Endothelial cell of umbilical vein (primary cell): ENCODE measurements at regions not wholly inside any gene's neighbourhood (a gene's known extent, or its start where the extent isn't known, plus 50 kb on each side); places are given as distances from the start of the nearest gene placed in this dataset.

Experiments
- BruUV-seq: library from RNA; stranded (reverse); fragments of 400-500 nt; replicated peaks from 2 replicates; lab custom pipeline; 2021; lab: Mats Ljungman, UMichigan
- CTCF ChIA-PET: fragments of 300-600, 350-600 bp; sonication (Branson Sonifier 250); formaldehyde crosslinking; loops from one replicate; lab custom pipeline; 2021; ENCODE audit warnings: antibody characterized with exemption, inconsistent platforms; lab: Charles Lee
- POLR2A ChIA-PET: fragments of 300-600, 350-600 bp; sonication (Branson Sonifier 250); formaldehyde crosslinking; loops from one replicate; lab custom pipeline; 2021; ENCODE audit warnings: antibody characterized with exemption, inconsistent platforms; lab: Charles Lee
- DNase-seq: peaks from one replicate; pipeline ENCODE4 v3.0.0-alpha.2; 2011; ENCODE audit warnings: low read depth, low spot score
- FAIRE-seq: peaks from 2 replicates; lab custom pipeline; 2011; peaks lifted over from hg19 to GRCh38; lab: Jason Lieb, UNC
- H2AFZ ChIP-seq: 2 replicates; pipeline ENCODE4 v1.6.0; 2012; ENCODE audit warnings: low read depth, low read length, control low read depth, inconsistent platforms
- H3K27ac ChIP-seq: 2 replicates; pipeline ENCODE4 v1.5.1; 2011; ENCODE audit warnings: low read depth, mild to moderate bottlenecking, control low read depth, low read length, moderate library complexity; ENCODE audit not compliant: insufficient read depth
- H3K27me3 ChIP-seq, 2 experiments: 2 replicates each; pipeline versions ENCODE4 v1.6.0 to v1.6.1; 2011; ENCODE audit warnings: low read length in 2 of 2, mixed read lengths in 1 of 2; ENCODE audit not compliant: control insufficient read depth in 2 of 2, insufficient read depth in 2 of 2
- H3K36me3 ChIP-seq, 2 experiments: 2 replicates in 1 of 2; 3 replicates in 1 of 2; pipeline ENCODE4 v1.5.1; 2011; ENCODE audit warnings: low read length in 2 of 2, mild to moderate bottlenecking in 1 of 2, moderate library complexity in 1 of 2; ENCODE audit not compliant: control insufficient read depth in 2 of 2, insufficient read depth in 2 of 2; ENCODE audit errors: extremely low read depth in 1 of 2
- H3K4me1 ChIP-seq: 3 replicates; pipeline ENCODE4 v1.5.1; 2011; ENCODE audit warnings: mild to moderate bottlenecking, low read length; ENCODE audit not compliant: control insufficient read depth, insufficient read depth; ENCODE audit errors: extremely low read depth
- H3K4me2 ChIP-seq: 2 replicates; pipeline ENCODE4 v1.6.1; 2011; ENCODE audit warnings: low read length, control low read depth, mixed read lengths; ENCODE audit not compliant: insufficient read depth
- H3K4me3 ChIP-seq, 3 experiments: fragments of 200-600 bp in 1 of 3; sonication (generic), shearing (Covaris generic) in 1 of 3; replicated peaks in 1 of 3; 2 replicates each; pipeline ENCODE4 v1.5.1; 2011 to 2016; ENCODE audit warnings: control low read depth in 3 of 3, low read length in 3 of 3, mild to moderate bottlenecking in 2 of 3, inconsistent platforms in 1 of 3, low read depth in 1 of 3, moderate library complexity in 1 of 3; ENCODE audit not compliant: insufficient read depth in 1 of 3
- H3K79me2 ChIP-seq: 2 replicates; pipeline ENCODE4 v1.6.0; 2012; ENCODE audit warnings: low read length, inconsistent platforms; ENCODE audit not compliant: control insufficient read depth, insufficient read depth
- H3K9ac ChIP-seq: replicated peaks from 2 replicates; pipeline ENCODE3; 2011; ENCODE audit warnings: low read length, control low read depth; ENCODE audit not compliant: insufficient read depth; ENCODE audit errors: extremely low read depth
- H3K9me1 ChIP-seq: replicated peaks from 3 replicates; pipeline ENCODE4 v1.6.0; 2011; ENCODE audit warnings: mild to moderate bottlenecking, low read length; ENCODE audit not compliant: control insufficient read depth, insufficient read depth; ENCODE audit errors: extremely low read depth
- H3K9me3 ChIP-seq: replicated peaks from 2 replicates; pipeline ENCODE4 v1.5.1; 2012; ENCODE audit warnings: low read length, inconsistent platforms; ENCODE audit not compliant: control insufficient read depth, insufficient read depth
- H4K20me1 ChIP-seq: replicated peaks from 2 replicates; pipeline ENCODE3; 2011; ENCODE audit warnings: mild to moderate bottlenecking, low read length; ENCODE audit not compliant: control insufficient read depth, insufficient read depth; ENCODE audit errors: extremely low read depth
- EZH2 ChIP-seq: IDR thresholded peaks from 2 replicates; pipeline ENCODE4 v1.6.1; 2012; ENCODE audit warnings: borderline replicate concordance, low read depth, mild to moderate bottlenecking, moderate library complexity, low read length, inconsistent platforms; ENCODE audit not compliant: severe bottlenecking
- FOS ChIP-seq: IDR thresholded peaks from 2 replicates; pipeline ENCODE4 v1.6.1; 2011; ENCODE audit warnings: mild to moderate bottlenecking, low read length, moderate library complexity, borderline replicate concordance; ENCODE audit not compliant: insufficient read depth
- GATA2 ChIP-seq: IDR thresholded peaks from 2 replicates; pipeline ENCODE4 v1.7.0; 2011; ENCODE audit warnings: low read depth, mild to moderate bottlenecking, moderate library complexity, mixed read lengths, low read length; ENCODE audit not compliant: insufficient read length, insufficient read depth
- JUN ChIP-seq: IDR thresholded peaks from 2 replicates; pipeline ENCODE4 v1.6.1; 2011; ENCODE audit warnings: borderline replicate concordance, low read depth; ENCODE audit not compliant: insufficient read length, insufficient read depth
- MYC ChIP-seq: IDR thresholded peaks from one replicate; pipeline ENCODE4 v1.6.1; 2011; ENCODE audit warnings: mild to moderate bottlenecking, low read depth, low read length
- POLR2A ChIP-seq: IDR thresholded peaks from 2 replicates; pipeline ENCODE4 v1.6.1; 2012; ENCODE audit warnings: low read depth, mild to moderate bottlenecking, control low read depth, low read length
- POLR2AphosphoS5 ChIP-seq: IDR thresholded peaks from 2 replicates; pipeline ENCODE4 v1.6.1; 2012; ENCODE audit warnings: low read depth, mild to moderate bottlenecking, control low read depth, low read length, moderate library complexity; ENCODE audit not compliant: insufficient read depth
- dilution Hi-C: fragments of 300-500 bp; cut with MboI; formaldehyde crosslinking; loops from one replicate; pipeline ENCODE4 v1.15.0; 2019; ENCODE audit warnings: low sequenced_read_pairs; ENCODE audit not compliant: extremely low pct_ligation_motif_present
- intact Hi-C: fragments of 100-400 bp; cut with micrococcal nuclease; formaldehyde crosslinking; loops from one replicate; pipeline ENCODE4 v1.10.0; 2022
- TF ChIP-seq, protein P1 (sequence below), 2 donors: IDR thresholded peaks; 1 replicate in 1 of 2; 2 replicates in 1 of 2; pipeline ENCODE4 v1.5.1; 2011; ENCODE audit warnings: low read length in 2 of 2, mild to moderate bottlenecking in 2 of 2, moderate library complexity in 2 of 2, control low read depth in 1 of 2, inconsistent platforms in 1 of 2, low read depth in 1 of 2; ENCODE audit not compliant: insufficient read depth in 1 of 2; ENCODE audit errors: extremely low read depth in 1 of 2
- TF ChIP-seq, protein P2 (sequence below): IDR thresholded peaks from 2 replicates; pipeline ENCODE4 v1.6.1; 2011; ENCODE audit not compliant: insufficient read depth, insufficient read length

DNA sequence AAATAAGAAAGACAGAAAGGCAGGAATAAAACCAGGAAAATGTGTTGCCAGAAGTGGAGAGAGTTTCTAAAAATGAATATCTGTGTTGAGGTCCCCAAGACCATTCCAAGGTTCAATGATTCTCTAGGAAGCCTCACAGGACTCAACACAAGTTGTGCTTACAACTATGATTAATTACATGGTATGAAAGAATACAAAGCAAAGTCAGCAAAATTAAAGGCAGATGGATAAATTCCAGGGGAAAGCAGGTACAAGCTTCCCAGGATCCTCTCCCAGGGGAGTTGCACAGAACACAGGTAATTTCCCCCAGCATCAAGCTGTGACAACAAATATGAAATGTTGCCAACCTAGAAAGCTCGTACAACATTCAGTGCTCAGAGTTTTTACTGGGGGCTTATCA is 154.4 kb upstream of the HNMT start:
- Histone ChIP-seq H2AFZ (no peak overlapping the region), H3K4me3 (no peak overlapping the region), H4K20me1 (no peaks in the 10 kb centered on the region), H3K9me3 (no peaks in the 10 kb centered on the region), H3K9me1 (no peaks in the 10 kb centered on the region), H3K79me2 (no peaks in the 10 kb centered on the region), H3K9ac (no peak overlapping the region), H3K27me3 (no peaks in the 10 kb centered on the region), H3K4me1 (no peaks in the 10 kb centered on the region), H3K4me2 (no peak overlapping the region), H3K27ac (no peak overlapping the region), H3K36me3 (no peaks in the 10 kb centered on the region)
- FAIRE-seq (no peak), DNase-seq (no peak)
- ChIA-PET CTCF (no interaction called here), POLR2A (no interaction called here)
- intact Hi-C loops (no loop called here), dilution Hi-C loops (no loop called here)
- no TSS peak for BruUV-seq
- TF ChIP-seq MYC: no peak
- TF ChIP-seq, protein P1, sequence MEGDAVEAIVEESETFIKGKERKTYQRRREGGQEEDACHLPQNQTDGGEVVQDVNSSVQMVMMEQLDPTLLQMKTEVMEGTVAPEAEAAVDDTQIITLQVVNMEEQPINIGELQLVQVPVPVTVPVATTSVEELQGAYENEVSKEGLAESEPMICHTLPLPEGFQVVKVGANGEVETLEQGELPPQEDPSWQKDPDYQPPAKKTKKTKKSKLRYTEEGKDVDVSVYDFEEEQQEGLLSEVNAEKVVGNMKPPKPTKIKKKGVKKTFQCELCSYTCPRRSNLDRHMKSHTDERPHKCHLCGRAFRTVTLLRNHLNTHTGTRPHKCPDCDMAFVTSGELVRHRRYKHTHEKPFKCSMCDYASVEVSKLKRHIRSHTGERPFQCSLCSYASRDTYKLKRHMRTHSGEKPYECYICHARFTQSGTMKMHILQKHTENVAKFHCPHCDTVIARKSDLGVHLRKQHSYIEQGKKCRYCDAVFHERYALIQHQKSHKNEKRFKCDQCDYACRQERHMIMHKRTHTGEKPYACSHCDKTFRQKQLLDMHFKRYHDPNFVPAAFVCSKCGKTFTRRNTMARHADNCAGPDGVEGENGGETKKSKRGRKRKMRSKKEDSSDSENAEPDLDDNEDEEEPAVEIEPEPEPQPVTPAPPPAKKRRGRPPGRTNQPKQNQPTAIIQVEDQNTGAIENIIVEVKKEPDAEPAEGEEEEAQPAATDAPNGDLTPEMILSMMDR (IDR thresholded peaks at IDR 0.05; ENCODE audit: extremely low read depth in 1 of 2, insufficient read depth in 1 of 2, low read depth in 1 of 2, low read length in 2 of 2): no peak
- TF ChIP-seq, protein P2, sequence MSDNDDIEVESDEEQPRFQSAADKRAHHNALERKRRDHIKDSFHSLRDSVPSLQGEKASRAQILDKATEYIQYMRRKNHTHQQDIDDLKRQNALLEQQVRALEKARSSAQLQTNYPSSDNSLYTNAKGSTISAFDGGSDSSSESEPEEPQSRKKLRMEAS: no peak

DNA sequence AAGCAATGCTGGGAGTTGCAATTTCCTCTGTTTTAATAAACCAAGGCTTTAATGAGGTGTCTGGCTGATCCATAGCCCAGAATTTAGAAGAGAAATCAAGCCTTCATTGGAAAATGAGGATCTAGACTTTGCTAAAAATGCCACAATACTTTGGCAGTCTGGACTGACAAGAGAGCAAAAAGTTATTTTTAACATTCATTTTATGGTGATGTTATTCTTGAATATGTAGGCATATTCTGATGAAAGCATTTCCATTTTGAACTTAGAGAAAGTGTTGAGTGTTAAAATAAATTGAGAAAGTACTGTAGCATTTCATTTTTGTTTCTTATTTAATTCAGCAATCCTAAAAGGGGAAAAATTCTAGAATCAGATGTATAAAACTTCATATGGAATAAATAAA is 151.8 kb upstream of the HNMT start:
- H4K20me1 ChIP-seq: no peaks in the 10 kb centered on the region
- DNase-seq (no peak), FAIRE-seq (no peak)
- intact Hi-C loops (no loop called here), dilution Hi-C loops (no loop called here)
- no peak overlapping the region for H3K27ac ChIP-seq
- no peaks in the 10 kb centered on the region for H3K9me1 ChIP-seq
- H3K9me3 ChIP-seq: no peaks in the 10 kb centered on the region
- no peak overlapping the region for H3K4me3 ChIP-seq
- no peaks in the 10 kb centered on the region for H3K27me3 ChIP-seq
- H3K4me1 ChIP-seq: no peaks in the 10 kb centered on the region
- TF ChIP-seq, protein P2: no peak
- TF ChIP-seq FOS (no peak), POLR2A (no peak), JUN (no peak), GATA2 (no peak), POLR2AphosphoS5 (no peak), MYC (no peak), EZH2 (no peak)
- TF ChIP-seq, protein P1 (IDR thresholded peaks at IDR 0.05; ENCODE audit: extremely low read depth in 1 of 2, insufficient read depth in 1 of 2, low read depth in 1 of 2, low read length in 2 of 2): no peak
- no peak overlapping the region for H2AFZ ChIP-seq
- POLR2A ChIA-PET: no interaction called here
- no peak overlapping the region for H3K9ac ChIP-seq
- no peaks in the 10 kb centered on the region for H3K79me2 ChIP-seq
- H3K4me2 ChIP-seq: no peak overlapping the region
- CTCF ChIA-PET: no interaction called here
- H3K36me3 ChIP-seq: no peaks in the 10 kb centered on the region
- no TSS peak for BruUV-seq
